Fibroblast of villous mesenchyme (primary cell): ENCODE measurements at regions not wholly inside any gene's neighbourhood (a gene's known extent, or its start where the extent isn't known, plus 50 kb on each side); places are given as distances from the start of the nearest gene placed in this dataset.
"Not testable (repeated sequence)": the region's sequence is repeated elsewhere in the genome, so short reads cannot be mapped to it uniquely, and the experiment has no call there.

Source experiments
- DNase-seq: peaks from one replicate; pipeline ENCODE4 v3.0.0-alpha.2; 2010; ENCODE audit warnings: low read depth
- H3K4me3 ChIP-seq: 2 replicates; pipeline ENCODE4 v1.5.1; 2011; ENCODE audit warnings: low read depth, mild to moderate bottlenecking, low read length
- CTCF ChIP-seq: IDR thresholded peaks from 2 replicates; pipeline ENCODE4 v1.5.1; 2012; ENCODE audit warnings: low read depth, mild to moderate bottlenecking, low read length; ENCODE audit not compliant: insufficient read depth

GRCh38 chr2:208673631-208674030, 267.0 kb downstream of the PTH2R start:
- no peak overlapping the region for H3K4me3 ChIP-seq
- no peak for TF ChIP-seq CTCF
- DNase-seq = no peak

- TF ChIP-seq CTCF = no peak
- no peak for DNase-seq
- no peak overlapping the region for H3K4me3 ChIP-seq
Observed at GRCh38 chr2:208674919-208675318, 268.3 kb downstream of the PTH2R start.

GRCh38 chr2:208685929-208686328, 279.3 kb downstream of the PTH2R start:
- not testable (repeated sequence) for DNase-seq, H3K4me3 ChIP-seq

- TF ChIP-seq CTCF = no peak
- H3K4me3 ChIP-seq = no peak overlapping the region
- DNase-seq = no peak
Observed at GRCh38 chr2:208686665-208687064, 280.1 kb downstream of the PTH2R start.

GRCh38 chr2:208687720-208688119, 281.1 kb downstream of the PTH2R start:
- not testable (repeated sequence) for DNase-seq, H3K4me3 ChIP-seq

- H3K4me3 ChIP-seq = no peak overlapping the region
- TF ChIP-seq CTCF = no peak
- DNase-seq = no peak
Observed at GRCh38 chr2:208698114-208698513, 291.5 kb downstream of the PTH2R start.

- no peak overlapping the region for H3K4me3 ChIP-seq
- TF ChIP-seq CTCF = no peak
- no peak for DNase-seq
Observed at GRCh38 chr2:208708486-208708885, 301.9 kb downstream of the PTH2R start.

GRCh38 chr2:208711598-208711997, 305.0 kb downstream of the PTH2R start:
- no peak for TF ChIP-seq CTCF
- no peak for DNase-seq

More at GRCh38 chr2:208711598-208711997, 305.0 kb downstream of the PTH2R start:
- no peak overlapping the region for H3K4me3 ChIP-seq
